Right lobe of liver (tissue), 6 donors: ENCODE measurements at regions not wholly inside any gene's neighbourhood (a gene's known extent, or its start where the extent isn't known, plus 50 kb on each side); places are given as distances from the start of the nearest gene placed in this dataset.
"Not testable (repeated sequence)": the region's sequence is repeated elsewhere in the genome, so short reads cannot be mapped to it uniquely, and the experiment has no call there.

Experiments used
- ATAC-seq, 4 donors: fragments of 200-7000 bp; cut with Tn5 transposase; one replicate each; pipeline ENCODE4 v1.9.1; 2020; ENCODE audit warnings: mild to moderate bottlenecking in 4 of 4, moderate library complexity in 4 of 4
- DNase-seq, 3 donors: peaks; one replicate each; pipeline ENCODE4 v3.0.0-alpha.2; 2020
- H3K27ac ChIP-seq, 3 donors: fragments of 200-600 bp; one replicate each; pipeline ENCODE4 v1.8.0; 2022
- H3K27me3 ChIP-seq, 2 donors: fragments of 200-600 bp; one replicate each; pipeline ENCODE4 v1.8.0; 2022
- H3K36me3 ChIP-seq, 4 donors: fragments of 200-600 bp; sonication (generic) in 1 of 4; one replicate each; pipeline versions ENCODE4 v1.5.1 to v1.8.0; 2017 to 2022; ENCODE audit warnings: control low read depth in 1 of 4
- H3K4me1 ChIP-seq, 4 donors: fragments of 200-600 bp; sonication (generic) in 1 of 4; one replicate each; pipeline versions ENCODE4 v1.5.1 to v1.8.0; 2017 to 2022; ENCODE audit warnings: control low read depth in 1 of 4
- H3K4me3 ChIP-seq, 3 donors: fragments of 200-600 bp; one replicate each; pipeline ENCODE4 v1.8.0; 2022
- H3K9me3 ChIP-seq, 4 donors: fragments of 200-600 bp; sonication (generic) in 1 of 4; one replicate each; pipeline versions ENCODE4 v1.5.1 to v1.8.0; 2017 to 2022; ENCODE audit warnings: control low read depth in 1 of 4
- CTCF ChIP-seq, 4 donors: fragments of 200-600 bp in 3 of 4; fragments of 450-650 bp in 1 of 4; IDR thresholded peaks; one replicate each; pipeline versions ENCODE4 v1.5.1 to v1.8.0; 2016 to 2022; ENCODE audit warnings: antibody characterized with exemption in 4 of 4, mild to moderate bottlenecking in 2 of 4
- POLR2A ChIP-seq: fragments of 450-650 bp; IDR thresholded peaks from one replicate; pipeline ENCODE4 v1.6.1; 2017; ENCODE audit warnings: antibody characterized with exemption, mild to moderate bottlenecking
- WGBS: methylation state at CpG from one replicate; pipeline ENCODE4 v1.1.6; 2018; ENCODE audit warnings: low coverage, low lambda C conversion rate; ENCODE audit not compliant: insufficient coverage; ENCODE audit errors: missing lambda C conversion rate; 5-methylcytosine and 5-hydroxymethylcytosine counted together
- intact Hi-C, 2 donors: fragments of 100-400 bp; cut with DNase I; formaldehyde crosslinking; loops; one replicate each; pipeline versions ENCODE4 v1.11.2 to v1.14.1; 2022
- donor health status: DM: no; HTN: yes; CAD: no.
- donor health status: DM: no; HTN: no; CAD: no.
- donor health status: DM: no; HTN: no; CAD: no.
- donor health status: DM: no; HTN: yes; CAD: no.
- donor health status: DM: no; HTN: yes; CAD: no.

GRCh38 chr3:5766848-5767247 is 579.3 kb downstream of the EDEM1 start:
- no peak overlapping the region for H3K27ac ChIP-seq
- intact Hi-C loops: no loop called here
- no peaks in the 10 kb centered on the region for H3K36me3 ChIP-seq
- no peaks in the 10 kb centered on the region for H3K4me1 ChIP-seq
- 17% methylated on average over 1 of the region's 1 CpG for WGBS
- H3K27me3 ChIP-seq: no peaks in the 10 kb centered on the region
- H3K4me3 ChIP-seq: no peak overlapping the region
- no peaks in the 10 kb centered on the region for H3K9me3 ChIP-seq
- TF ChIP-seq CTCF (IDR thresholded peaks at IDR 0.05) (no peak), POLR2A (no peak)
- ATAC-seq (no peak), DNase-seq (no peak)

GRCh38 chr3:5767304-5767703 is 579.8 kb downstream of the EDEM1 start:
- Histone ChIP-seq H3K4me1 (no peaks in the 10 kb centered on the region), H3K36me3 (no peaks in the 10 kb centered on the region), H3K27ac (no peak overlapping the region), H3K9me3 (no peaks in the 10 kb centered on the region), H3K4me3 (no peak overlapping the region), H3K27me3 (no peaks in the 10 kb centered on the region)
- WGBS: 73% methylated on average over 2 of the region's 2 CpGs
- DNase-seq (no peak), ATAC-seq (no peak)
- TF ChIP-seq POLR2A: no peak
- TF ChIP-seq CTCF (IDR thresholded peaks at IDR 0.05): no peak
- intact Hi-C loops: no loop called here

- no peak for TF ChIP-seq POLR2A
- TF ChIP-seq CTCF (IDR thresholded peaks at IDR 0.05): no peak
- H3K9me3 ChIP-seq: no peaks in the 10 kb centered on the region
- ATAC-seq (no peak), DNase-seq (no peak)
- no peaks in the 10 kb centered on the region for H3K27me3 ChIP-seq
- intact Hi-C loops: no loop called here
- 44% methylated on average over 6 of the region's 6 CpGs for WGBS
- no peak overlapping the region for H3K4me3 ChIP-seq
- H3K36me3 ChIP-seq: no peaks in the 10 kb centered on the region
- no peaks in the 10 kb centered on the region for H3K4me1 ChIP-seq
- no peak overlapping the region for H3K27ac ChIP-seq
Observed at GRCh38 chr3:5768281-5768945, 580.9 kb downstream of the EDEM1 start.

- no peak overlapping the region for H3K4me3 ChIP-seq
- intact Hi-C loops: no loop called here
- 64% methylated on average over 2 of the region's 5 CpGs for WGBS
- H3K27ac ChIP-seq: no peak overlapping the region
- DNase-seq (no peak), ATAC-seq (no peak)
- no peaks in the 10 kb centered on the region for H3K9me3 ChIP-seq
- no peaks in the 10 kb centered on the region for H3K4me1 ChIP-seq
- H3K36me3 ChIP-seq: no peaks in the 10 kb centered on the region
- TF ChIP-seq CTCF (IDR thresholded peaks at IDR 0.05): no peak
- TF ChIP-seq POLR2A: no peak
- H3K27me3 ChIP-seq: no peaks in the 10 kb centered on the region
Observed at GRCh38 chr3:5769825-5770224, 582.3 kb downstream of the EDEM1 start.

GRCh38 chr3:5774337-5774736 is 586.8 kb downstream of the EDEM1 start:
- Histone ChIP-seq H3K27ac (no peak overlapping the region), H3K4me1 (no peaks in the 10 kb centered on the region), H3K4me3 (no peak overlapping the region), H3K9me3 (no peaks in the 10 kb centered on the region), H3K36me3 (no peaks in the 10 kb centered on the region), H3K27me3 (no peaks in the 10 kb centered on the region)
- TF ChIP-seq POLR2A (no peak), CTCF (IDR thresholded peaks at IDR 0.05) (no peak)
- WGBS: 26% methylated on average over 6 of the region's 7 CpGs
- DNase-seq (no peak), ATAC-seq (no peak)
- intact Hi-C loops: no loop called here

- H3K9me3 ChIP-seq, H3K4me3 ChIP-seq, H3K4me1 ChIP-seq, H3K27me3 ChIP-seq, H3K36me3 ChIP-seq, DNase-seq, ATAC-seq, H3K27ac ChIP-seq, intact Hi-C loops: not testable (repeated sequence)
- WGBS: 78% methylated on average over 3 of the region's 3 CpGs
Observed at GRCh38 chr3:5775100-5775499, 587.6 kb downstream of the EDEM1 start.
